ENCODE measurements at regions not wholly inside any gene's neighbourhood (a gene's known extent, or its start where the extent isn't known, plus 50 kb on each side); places are given as distances from the start of the nearest gene placed in this dataset.

DNA sequence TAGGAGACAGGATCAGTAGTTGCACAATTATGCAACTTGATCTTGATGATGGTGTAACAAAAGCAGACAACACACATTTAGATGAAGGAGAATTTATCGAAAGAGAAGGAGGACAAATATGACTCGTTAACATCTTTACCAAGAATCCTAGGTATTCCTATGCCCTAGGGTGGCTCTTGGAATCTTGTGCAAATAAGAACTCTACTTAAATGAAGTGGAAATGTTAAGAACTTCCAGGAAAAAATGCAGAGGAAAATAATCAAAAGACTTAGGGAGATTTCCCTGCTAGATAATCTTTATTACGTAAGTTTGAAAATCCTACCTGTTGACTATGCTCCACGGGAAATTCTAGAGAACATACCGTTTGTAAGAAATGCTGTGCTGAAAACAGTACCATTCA, 485.4 kb downstream of the POM121L12 start:
- DNase-seq, result no peak
- H3K27ac Mint-ChIP-seq, result no peak overlapping the region
- no peaks in the 10 kb centered on the region for H3K27me3 Mint-ChIP-seq (ENCODE audit: low read depth in 3 of 3)
- H3K9me3 Mint-ChIP-seq, result peaks cover 6 to 60% (median 42%) of the 10 kb centered on the region in 6 donors
- H3K36me3 Mint-ChIP-seq, result no peaks in the 10 kb centered on the region
- H3K4me1 Mint-ChIP-seq, result no peaks in the 10 kb centered on the region
- H3K4me3 Mint-ChIP-seq, result no peak overlapping the region

DNA sequence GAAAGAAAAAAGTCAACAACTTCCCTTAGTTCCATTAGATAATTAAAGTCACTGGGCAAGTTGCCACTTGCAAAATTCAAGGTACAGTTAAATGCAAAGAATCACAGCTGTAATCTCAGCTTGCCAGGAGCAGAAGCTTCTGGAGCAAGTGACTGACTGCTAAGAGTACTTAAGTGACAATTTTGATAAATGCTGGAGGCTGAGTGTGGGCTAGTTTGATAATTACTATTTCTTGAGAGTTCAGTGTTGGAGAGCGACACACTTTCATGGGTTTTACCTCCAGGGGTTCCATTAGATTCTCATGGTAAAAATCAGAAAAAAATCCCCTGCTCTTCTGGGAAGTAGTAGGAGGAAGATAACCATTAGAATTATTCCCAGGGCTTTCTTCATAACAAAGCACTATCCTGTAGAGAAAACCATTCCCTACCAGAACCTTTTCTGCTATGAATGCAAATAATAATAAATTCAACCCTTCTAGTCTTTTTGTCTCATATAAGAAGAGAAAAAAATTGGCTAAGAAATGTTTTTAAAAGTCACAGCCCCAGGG, 486.3 kb downstream of the POM121L12 start:
- H3K36me3 Mint-ChIP-seq, result no peaks in the 10 kb centered on the region
- no peak for DNase-seq
- no peak overlapping the region for H3K27ac Mint-ChIP-seq
- no peaks in the 10 kb centered on the region for H3K27me3 Mint-ChIP-seq (ENCODE audit: low read depth in 3 of 3)
- no peak overlapping the region for H3K4me3 Mint-ChIP-seq
- H3K9me3 Mint-ChIP-seq, result peaks cover 6 to 59% (median 43%) of the 10 kb centered on the region in 6 donors
- no peaks in the 10 kb centered on the region for H3K4me1 Mint-ChIP-seq

DNA sequence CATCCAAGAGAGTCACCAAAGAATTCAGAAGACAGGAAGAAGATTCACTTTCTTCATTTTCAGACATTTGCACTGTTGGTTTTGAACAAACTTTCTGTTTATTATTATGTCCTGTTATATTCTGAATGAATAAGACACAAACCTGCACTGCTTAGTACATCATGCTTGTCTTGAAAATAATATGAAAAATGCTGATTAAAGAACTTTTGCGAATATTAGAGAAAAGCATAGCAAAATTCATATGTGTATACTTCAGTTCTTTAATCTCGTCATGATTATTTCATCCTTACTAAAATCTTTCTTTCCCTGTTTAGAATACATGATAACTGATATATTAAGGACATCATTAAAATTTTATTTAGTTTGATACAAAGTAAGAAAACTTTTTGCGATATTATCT, 504.1 kb downstream of the POM121L12 start:
- H3K36me3 Mint-ChIP-seq, result peaks cover 0 to 8% (median 0%) of the 10 kb centered on the region in 3 donors
- H3K27me3 Mint-ChIP-seq (ENCODE audit: low read depth in 3 of 3), result peaks cover 0 to 2% (median 0%) of the 10 kb centered on the region in 3 donors
- no peak overlapping the region for H3K27ac Mint-ChIP-seq
- DNase-seq, result no peak
- no peak overlapping the region for H3K4me3 Mint-ChIP-seq
- peaks cover 12 to 68% (median 50%) of the 10 kb centered on the region in 6 donors for H3K9me3 Mint-ChIP-seq
- H3K4me1 Mint-ChIP-seq, result no peaks in the 10 kb centered on the region

DNA sequence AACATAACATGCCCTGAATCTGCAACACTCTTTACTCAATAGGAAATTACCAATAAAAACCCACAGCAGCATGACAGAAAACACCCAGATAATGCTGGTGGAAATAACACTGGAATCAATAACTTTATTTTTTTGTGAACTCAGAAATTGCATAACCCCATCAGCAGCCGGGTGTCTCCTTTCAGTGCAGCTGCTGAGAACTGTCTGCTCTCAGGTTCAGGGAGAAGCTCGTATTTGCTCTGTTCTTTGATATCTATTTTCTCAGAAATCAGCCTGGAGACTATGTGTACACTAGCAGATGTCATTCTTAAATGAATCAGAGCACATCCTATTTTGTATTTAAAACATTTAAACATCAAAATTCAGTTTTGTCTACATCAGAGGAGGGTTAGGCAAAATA, 506.0 kb downstream of the POM121L12 start:
- Mint-ChIP-seq H3K36me3 (peaks cover 0 to 8% (median 0%) of the 10 kb centered on the region in 3 donors), H3K4me3 (no peak overlapping the region), H3K9me3 (peaks cover 8 to 62% (median 46%) of the 10 kb centered on the region in 6 donors), H3K27ac (no peak overlapping the region), H3K4me1 (no peaks in the 10 kb centered on the region), H3K27me3 (ENCODE audit: low read depth in 3 of 3) (peaks cover 0 to 2% (median 0%) of the 10 kb centered on the region in 3 donors)
- DNase-seq, result no peak

DNA sequence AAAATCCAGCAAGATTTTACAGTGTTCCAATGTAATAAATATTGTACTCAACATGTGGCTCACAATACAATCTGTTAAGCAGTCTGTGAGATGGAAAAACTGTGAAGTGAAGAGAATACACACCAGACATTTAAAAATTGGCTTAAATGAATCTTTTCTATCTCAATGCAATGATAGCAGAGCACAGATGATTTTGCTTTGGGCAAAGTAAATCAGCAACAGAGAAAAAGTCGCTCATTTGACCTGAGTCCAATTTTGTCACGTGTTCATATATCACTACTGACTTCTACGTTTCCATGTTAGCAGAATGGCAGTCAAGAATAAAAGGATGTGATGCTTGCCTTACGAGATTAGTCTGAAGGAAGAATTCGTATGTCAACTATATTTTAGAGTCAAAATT, 506.7 kb downstream of the POM121L12 start:
- DNase-seq, result no peak
- H3K27me3 Mint-ChIP-seq (ENCODE audit: low read depth in 3 of 3), result peaks cover 0 to 2% (median 0%) of the 10 kb centered on the region in 3 donors
- no peaks in the 10 kb centered on the region for H3K4me1 Mint-ChIP-seq
- H3K9me3 Mint-ChIP-seq, result peaks cover 8 to 63% (median 46%) of the 10 kb centered on the region in 6 donors
- H3K36me3 Mint-ChIP-seq, result peaks cover 0 to 8% (median 0%) of the 10 kb centered on the region in 3 donors
- H3K4me3 Mint-ChIP-seq, result no peak overlapping the region
- H3K27ac Mint-ChIP-seq, result no peak overlapping the region

All from immature natural killer cell (primary cell).